Stimulated activated CD4-positive, alpha-beta T cell treated with anti-CD3 and anti-CD28 coated beads, Interleukin-1b, Interleukin-23, amount 100 ng/mL, for 24 hours (primary cell): ENCODE measurements at regions not wholly inside any gene's neighbourhood (a gene's known extent, or its start where the extent isn't known, plus 50 kb on each side); places are given as distances from the start of the nearest gene placed in this dataset.
"Not testable (repeated sequence)": the region's sequence is repeated elsewhere in the genome, so short reads cannot be mapped to it uniquely, and the experiment has no call there.

Experiments used
- DNase-seq, 4 experiments: peaks; one replicate each; pipeline ENCODE4 v3.0.0-alpha.2; 2020; ENCODE audit warnings: low read depth in 4 of 4, low spot score in 1 of 4

GRCh38 chr4:20124317-20125026 lies 127.2 kb upstream of the SLIT2 start:
- DNase-seq, result no peak

DNA sequence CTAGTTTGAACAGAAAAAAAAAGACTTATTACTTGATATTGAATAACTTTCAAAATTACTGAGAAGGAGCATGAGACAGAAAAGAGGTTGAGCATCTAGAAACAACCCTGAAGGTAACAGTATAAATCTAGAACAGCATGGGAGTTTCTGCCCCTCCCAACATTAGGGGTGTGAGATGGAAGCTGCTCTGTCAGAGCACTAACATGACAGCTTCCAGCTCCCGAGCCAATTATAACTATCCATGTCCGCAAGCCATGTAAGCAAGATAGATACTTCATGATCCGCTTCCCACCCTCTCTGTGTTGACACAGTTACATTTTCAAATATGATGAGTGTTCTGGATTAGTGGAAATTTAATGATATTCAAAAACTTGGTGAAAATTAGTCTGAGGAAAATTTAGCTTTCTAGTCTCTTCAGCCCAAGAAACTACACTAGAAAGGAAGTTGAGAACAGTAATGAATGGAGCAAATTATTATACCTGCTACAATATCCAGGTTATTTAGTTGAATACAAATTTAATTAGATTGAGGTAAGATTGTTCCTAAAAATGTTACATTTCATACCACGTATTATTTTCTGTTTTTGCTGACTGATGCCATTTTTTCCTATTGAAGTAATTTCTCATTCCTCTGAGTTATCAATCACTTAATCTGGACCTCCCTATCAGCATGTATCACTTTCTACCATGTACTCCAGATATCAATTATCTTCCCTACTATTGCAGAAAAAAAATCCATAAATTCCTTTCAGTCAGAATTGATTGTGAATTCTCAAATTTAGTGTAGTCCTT lies 129.3 kb upstream of the SLIT2 start:
- DNase-seq, result no peak

DNA sequence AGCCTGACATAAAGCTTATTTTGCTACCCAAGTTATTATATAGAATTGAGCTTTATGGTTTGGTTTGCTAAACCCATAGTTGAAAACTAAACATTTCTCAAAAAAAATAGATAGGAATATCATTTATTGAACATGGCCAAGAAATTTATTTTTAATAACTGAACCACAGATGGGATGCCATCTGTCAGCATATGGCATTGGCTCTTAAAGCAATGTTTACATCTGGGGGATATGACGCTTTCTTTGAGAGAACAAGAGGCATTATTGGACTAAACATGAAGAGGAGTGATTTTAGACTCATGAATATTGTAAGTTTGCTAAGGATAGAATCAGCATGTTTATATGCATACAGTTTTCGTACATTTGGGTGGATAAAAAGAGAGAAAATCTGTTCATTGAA lies 132.6 kb upstream of the SLIT2 start:
- DNase-seq, result no peak

- DNase-seq, result no peak
Observed at GRCh38 chr4:20109391-20109790, 142.3 kb upstream of the SLIT2 start.

DNA sequence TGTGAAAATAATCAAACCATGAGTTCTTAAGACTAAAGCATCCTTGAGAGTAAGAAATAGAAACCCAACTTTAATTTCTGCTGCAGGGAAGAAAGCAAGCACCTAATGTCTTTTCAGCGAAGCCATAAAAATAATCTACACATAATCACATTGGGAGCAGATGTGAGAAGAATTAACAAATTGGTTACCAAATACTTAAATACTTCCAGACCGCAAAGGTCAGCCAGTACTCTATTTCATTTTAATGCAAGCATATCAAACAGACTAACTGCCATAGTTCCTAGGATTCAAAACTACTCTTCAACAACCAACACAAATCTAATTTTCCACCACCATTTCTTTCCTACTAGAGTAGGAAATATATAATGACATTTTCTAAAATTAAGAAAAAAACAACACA lies 144.8 kb upstream of the SLIT2 start:
- DNase-seq, result no peak

DNA sequence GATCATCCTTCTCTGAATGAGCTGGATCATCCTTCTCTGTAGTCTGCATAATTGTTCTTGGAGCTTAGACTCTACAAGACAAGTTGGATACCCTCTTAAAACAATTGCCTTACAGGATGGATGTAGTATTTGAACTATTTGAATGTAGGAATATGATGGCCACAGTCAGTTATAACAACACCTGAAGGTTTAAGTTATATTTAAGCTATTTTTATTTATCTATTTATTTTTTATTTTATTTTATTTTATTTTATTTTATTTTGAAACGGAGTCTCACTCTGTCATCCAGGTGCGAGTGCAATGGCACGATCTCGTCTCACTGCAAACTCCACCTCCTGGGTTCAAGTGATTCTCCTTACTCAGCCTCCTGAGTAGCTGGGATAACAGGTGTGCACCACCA lies 149.9 kb upstream of the SLIT2 start:
- no peak for DNase-seq

DNA sequence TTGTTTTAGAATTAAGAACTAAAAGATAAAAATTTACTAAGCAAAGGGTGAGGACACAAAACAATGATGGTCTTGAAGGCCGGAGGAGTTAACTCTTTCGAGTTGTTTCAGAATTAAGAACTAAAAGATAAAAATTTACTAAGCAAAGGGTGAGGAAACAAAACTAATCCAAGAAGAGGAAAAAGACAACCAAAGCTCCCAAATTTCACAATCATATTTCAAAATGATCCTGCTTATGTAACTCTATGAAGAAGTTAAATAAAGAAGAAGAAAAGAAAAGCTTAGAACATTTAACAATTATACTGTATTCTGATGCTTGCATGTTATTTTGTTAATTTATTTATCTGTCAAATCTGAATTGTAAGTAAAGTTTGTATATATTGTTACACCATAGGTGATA lies 154.8 kb upstream of the SLIT2 start:
- DNase-seq, result no peak

GRCh38 chr4:20095805-20096541 lies 155.7 kb upstream of the SLIT2 start:
- no peak for DNase-seq

- no peak for DNase-seq
Observed at GRCh38 chr4:20091781-20092180, 159.9 kb upstream of the SLIT2 start.

GRCh38 chr4:20087522-20087911 lies 164.2 kb upstream of the SLIT2 start:
- no peak for DNase-seq

DNA sequence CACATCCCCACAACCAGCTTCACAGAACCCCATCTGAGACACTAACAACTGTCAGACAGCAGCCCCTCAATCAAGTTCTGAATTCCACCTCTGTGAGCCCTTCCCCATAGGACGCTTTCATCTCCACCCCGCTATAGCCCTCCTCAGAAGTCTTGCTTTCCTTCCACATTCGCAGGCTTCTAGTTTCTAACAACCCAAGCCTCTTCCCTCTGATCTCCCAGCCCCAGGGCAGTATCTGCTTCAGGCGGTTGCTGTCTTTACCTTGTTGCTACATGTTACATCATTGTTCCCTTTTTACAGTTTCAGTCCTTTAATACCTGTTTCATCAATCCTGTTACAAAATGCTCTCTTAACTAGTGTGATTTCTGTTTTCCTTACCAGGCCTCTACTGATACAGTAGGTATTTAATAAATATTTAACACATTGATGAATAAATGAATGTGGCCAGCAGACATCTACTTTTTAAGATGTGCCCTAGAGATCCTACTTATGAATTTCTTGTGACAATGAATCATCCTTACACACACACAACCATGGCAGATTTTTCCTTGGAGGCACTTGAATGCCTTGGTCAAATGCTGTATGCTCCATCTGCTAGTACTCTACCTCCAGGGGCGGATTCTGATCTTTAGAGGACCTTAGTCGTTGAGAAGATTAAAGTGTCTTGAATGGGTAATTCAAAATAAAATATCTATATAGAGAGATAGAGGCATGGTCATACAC lies 164.7 kb upstream of the SLIT2 start:
- no peak for DNase-seq

GRCh38 chr4:20086067-20086798 lies 165.5 kb upstream of the SLIT2 start:
- no peak for DNase-seq

GRCh38 chr4:20085653-20086052 lies 166.1 kb upstream of the SLIT2 start:
- DNase-seq, result no peak

GRCh38 chr4:20085156-20085555 lies 166.5 kb upstream of the SLIT2 start:
- DNase-seq, result no peak

DNA sequence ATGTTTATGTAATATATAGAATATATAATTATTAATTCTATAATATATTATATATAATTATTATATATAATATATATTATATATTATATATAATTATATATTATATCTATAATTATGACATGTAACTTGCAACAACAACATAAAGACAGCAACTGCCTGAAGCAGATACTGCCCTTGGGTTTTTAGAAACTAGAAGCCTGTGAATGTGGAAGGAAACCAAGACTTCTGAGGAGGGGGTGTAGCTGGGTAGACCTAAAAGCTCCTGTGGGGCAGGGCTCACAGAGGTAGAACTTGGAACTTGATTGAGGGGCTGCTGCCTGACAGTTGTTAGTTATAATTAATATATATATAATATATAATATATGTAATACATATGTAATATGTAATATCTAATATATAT lies 167.2 kb upstream of the SLIT2 start:
- no peak for DNase-seq

DNA sequence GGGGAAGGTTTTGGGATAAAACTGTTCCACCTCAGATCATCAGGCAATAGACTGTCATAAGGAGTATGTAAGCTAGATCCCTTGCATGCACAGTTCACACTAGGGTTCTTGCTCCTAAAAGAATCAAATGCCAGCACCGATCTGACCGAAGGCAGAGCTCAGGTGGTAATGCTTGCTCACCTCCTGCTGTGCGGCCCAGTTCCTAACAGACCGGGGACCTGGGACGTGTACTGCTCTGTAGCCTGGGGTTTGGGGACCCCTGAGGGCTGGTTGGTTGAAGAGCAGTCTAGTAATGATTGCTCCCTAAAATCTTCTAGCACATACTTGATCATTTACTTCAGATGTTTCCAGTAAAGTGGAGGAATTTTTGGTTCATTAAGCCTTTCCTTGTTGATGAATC lies 173.1 kb upstream of the SLIT2 start:
- DNase-seq, result no peak

DNA sequence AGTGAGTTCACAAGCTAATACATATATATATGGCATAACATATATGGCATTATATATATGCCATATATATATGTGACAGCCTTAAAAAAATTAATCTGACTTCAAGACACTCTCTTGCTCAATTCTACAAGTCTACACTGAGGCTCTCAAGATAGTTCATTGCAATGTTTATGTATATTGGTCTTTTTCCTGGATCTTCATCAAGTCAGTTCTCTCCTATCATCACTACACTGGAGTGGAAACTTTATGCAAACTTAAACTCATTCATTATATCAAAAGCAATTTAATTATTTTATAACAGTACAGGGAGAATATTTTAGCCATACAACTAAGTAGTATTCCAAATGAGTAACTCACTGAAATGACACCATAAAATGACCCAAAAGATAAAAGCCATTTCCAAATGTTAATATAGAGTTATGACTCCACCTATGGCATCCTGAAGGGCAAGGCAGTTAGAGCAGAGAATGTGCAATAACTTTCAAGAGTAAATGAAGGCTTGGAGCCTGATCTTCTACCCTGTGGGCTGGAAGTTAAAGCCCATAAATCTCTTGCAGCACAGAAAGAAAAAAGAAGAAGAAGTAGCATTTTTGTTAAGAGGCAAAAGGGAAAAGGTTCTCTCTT lies 176.3 kb upstream of the SLIT2 start:
- no peak for DNase-seq

GRCh38 chr4:20074450-20074849 lies 177.3 kb upstream of the SLIT2 start:
- no peak for DNase-seq

DNA sequence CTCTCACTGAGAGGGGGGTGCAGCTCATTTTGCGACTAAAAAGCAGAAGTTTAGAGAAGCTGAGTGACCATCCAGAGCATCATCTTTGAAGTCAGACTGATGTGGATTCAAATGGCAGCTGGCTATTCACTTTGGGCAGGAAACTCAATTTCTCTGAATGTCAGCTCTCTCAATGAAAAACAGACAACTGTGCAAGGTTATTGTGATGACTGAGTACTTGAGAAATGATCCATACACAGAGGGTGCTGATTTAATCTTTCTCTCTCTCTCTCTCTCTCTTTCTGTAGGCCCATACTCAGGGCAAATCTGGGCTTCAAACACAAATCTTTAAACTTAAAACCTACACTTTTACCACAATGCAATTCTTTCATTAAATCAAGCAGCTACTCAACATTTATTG lies 185.8 kb upstream of the SLIT2 start:
- DNase-seq, result no peak

DNA sequence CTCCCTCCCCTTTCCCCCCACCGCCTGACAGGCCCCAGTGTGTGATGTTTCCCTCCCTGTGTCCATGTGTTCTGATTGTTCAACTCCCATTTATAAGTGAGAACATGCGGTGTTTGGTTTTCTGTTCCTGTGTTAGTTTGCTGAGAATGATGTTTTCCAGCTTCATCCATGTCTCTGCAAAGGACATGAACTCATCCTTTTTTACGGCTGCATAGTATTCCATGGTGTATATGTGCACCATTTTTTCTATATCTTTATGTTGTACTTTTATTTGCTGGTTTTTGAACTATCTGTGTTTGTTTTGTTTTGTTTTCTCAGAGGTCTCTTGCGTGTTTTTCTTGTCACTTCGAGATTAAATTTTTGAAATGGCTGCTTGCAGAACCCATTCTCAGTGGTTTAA lies 188.8 kb upstream of the SLIT2 start:
- DNase-seq, result not testable (repeated sequence)
